ENCODE measurements at regions not wholly inside any gene's neighbourhood (a gene's known extent, or its start where the extent isn't known, plus 50 kb on each side); places are given as distances from the start of the nearest gene placed in this dataset.
"Not testable (repeated sequence)": the region's sequence is repeated elsewhere in the genome, so short reads cannot be mapped to it uniquely, and the experiment has no call there.

DNA sequence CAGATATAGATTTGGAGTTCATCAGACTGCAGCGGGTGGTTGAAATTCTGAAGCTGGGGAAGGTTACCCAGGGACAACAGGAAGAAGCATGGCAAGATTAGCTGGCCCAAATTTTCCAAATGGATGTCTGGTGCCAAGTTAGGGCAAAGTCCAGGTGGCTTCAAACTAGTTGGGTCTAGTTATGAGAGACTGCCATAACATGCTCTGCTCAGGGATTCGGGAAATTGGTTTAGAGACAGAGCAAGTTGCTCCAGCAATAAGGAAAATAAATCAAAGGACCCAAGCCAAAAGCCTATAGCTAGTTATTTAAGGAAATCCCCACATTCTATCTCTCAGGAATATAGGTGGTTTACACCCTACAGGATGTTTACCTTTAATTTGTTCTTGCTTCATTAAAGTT, 125.7 kb upstream of the BTG1 start:
- DNase-seq (ENCODE audit: low spot score), result no peak

GRCh38 chr12:92270521-92270920, 124.9 kb upstream of the BTG1 start:
- no peak for DNase-seq (ENCODE audit: low spot score)

DNA sequence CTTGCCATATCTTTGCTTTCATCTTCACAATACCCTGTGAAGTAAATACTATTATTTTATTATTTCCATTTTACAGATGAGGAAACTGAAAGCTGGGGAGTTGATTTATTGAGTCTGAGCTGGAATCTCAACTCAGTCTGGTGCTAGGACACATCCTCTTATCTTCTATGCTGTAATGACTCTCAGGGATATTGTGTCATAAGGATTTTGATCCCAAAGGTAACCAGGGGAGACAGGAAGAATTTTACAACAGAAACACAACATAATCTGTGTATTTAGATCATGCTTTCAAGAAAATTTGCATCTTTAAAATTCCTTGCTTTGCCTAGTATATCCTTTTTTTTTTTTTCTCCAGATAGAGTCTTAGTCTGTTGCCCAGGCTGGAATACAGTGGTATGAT, 123.3 kb upstream of the BTG1 start:
- DNase-seq (ENCODE audit: low spot score), result no peak

- no peak for DNase-seq (ENCODE audit: low spot score)
These were observed 116.0 kb upstream of the BTG1 start for GRCh38 chr12:92261692-92262091.

DNA sequence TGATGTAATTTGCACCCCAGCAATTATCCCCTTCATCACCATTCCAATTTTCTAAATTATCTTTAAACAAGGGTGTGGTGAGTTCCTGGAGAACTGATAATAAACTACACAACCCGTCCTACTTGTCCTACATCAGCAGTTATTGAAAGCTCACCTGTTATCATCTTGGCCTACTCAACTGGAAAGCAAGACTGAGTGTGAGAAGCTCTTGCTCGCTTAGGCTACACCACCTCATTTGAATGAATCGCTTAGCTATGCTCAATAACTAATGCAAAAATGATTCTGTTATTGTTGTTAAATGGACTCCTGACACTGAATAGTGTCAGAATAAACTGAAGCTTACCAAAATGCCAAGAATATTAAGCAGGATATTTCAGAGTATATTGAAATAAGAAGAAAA, 115.4 kb upstream of the BTG1 start:
- no peak for DNase-seq (ENCODE audit: low spot score)

DNA sequence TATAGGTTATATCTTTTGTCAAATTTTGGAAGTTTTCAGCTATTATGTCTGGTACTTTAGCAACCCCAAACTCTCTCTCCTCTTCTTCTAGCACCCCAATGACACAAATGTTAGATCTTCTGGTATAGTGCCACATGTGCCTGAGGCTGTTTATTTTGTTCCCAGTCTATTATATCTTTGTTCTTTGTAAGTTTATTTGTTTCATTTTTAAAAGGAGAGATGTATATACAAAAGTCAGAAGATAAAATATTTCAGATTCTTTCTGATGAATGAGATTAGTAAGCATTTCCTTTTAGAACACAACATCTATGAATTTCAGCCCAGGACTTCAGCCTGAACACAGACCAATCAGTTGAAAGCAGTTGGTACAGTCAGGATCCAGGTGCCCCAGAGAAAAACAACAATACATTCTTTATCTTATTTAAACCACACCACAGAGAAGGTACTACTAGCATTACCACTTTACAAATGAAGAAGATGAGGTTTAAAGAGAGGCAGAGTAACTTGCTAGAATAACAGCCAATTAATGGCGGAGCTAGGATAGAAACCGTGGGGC, 114.1 kb upstream of the BTG1 start:
- DNase-seq (ENCODE audit: low spot score), result no peak

DNA sequence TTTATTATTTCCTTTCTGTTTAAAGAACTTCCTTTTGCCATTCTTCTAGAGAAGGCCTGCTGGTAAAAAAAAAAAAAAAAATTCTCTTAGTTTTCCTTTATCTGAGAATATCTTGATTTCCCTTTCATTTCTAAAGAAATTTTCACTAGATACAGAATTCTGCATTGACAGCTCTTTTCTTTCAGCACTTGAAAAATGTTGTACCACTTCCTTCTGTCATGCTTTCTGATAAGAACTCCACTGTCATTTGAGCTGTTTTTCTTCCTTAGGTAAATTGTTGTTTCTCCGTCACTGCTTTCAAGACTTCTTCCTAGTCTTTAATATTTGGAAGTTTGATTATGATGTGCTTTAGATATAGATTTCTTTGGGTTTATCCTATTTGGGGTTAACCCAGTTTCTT, 113.6 kb upstream of the BTG1 start:
- no peak for DNase-seq (ENCODE audit: low spot score)

GRCh38 chr12:92257261-92257660, 111.6 kb upstream of the BTG1 start:
- DNase-seq (ENCODE audit: low spot score), result no peak

- no peak for DNase-seq (ENCODE audit: low spot score)
These were observed 110.1 kb upstream of the BTG1 start for GRCh38 chr12:92255741-92256140.

DNA sequence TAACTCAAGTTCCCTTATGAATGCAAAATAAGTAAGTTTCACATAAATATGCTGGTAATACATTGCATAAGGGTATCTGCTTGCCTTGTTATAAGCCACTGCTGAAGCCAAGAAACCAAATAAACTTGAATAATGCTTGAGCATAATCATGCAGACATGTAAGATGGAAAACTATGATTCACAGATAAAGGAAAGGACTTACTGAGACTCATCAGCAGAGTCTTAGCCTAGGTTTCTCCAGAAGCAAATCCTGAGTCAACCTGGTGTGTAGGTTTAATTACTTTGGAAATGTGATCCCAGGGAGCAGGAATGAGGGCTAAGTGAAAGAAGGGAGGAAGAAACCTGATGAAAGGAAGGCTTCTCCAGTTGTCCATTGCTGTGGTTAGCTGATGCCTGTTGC, 107.7 kb upstream of the BTG1 start:
- no peak for DNase-seq (ENCODE audit: low spot score)

- no peak for DNase-seq (ENCODE audit: low spot score)
These were observed 103.3 kb upstream of the BTG1 start for GRCh38 chr12:92248977-92249376.

- no peak for DNase-seq (ENCODE audit: low spot score)
These were observed 98.4 kb upstream of the BTG1 start for GRCh38 chr12:92244036-92244435.

- DNase-seq (ENCODE audit: low spot score), result no peak
These were observed 97.3 kb upstream of the BTG1 start for GRCh38 chr12:92242907-92243306.

GRCh38 chr12:92237762-92238523, 92.3 kb upstream of the BTG1 start:
- DNase-seq (ENCODE audit: low spot score), result no peak

DNA sequence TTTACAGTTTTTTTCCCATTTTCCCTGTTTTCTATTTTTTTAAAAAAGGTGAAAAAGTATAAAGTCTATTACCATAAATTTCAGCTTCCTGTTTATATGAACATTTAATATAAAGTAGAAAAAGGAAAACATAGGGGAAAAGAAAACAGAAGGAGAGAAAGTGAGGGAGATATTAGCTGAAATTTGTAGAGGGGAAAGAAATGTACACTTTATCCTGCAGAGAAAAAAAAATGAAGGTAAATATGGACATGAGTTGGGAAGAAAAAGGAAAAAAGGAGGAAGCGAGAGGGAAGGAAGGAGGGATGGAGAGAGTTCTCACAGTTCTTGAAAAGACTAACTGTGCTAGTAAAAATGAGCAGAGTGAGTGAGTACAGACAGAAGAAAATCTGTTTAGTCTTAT, 91.6 kb upstream of the BTG1 start:
- DNase-seq (ENCODE audit: low spot score), result no peak

- no peak for DNase-seq (ENCODE audit: low spot score)
These were observed 90.2 kb upstream of the BTG1 start for GRCh38 chr12:92235703-92236472.

DNA sequence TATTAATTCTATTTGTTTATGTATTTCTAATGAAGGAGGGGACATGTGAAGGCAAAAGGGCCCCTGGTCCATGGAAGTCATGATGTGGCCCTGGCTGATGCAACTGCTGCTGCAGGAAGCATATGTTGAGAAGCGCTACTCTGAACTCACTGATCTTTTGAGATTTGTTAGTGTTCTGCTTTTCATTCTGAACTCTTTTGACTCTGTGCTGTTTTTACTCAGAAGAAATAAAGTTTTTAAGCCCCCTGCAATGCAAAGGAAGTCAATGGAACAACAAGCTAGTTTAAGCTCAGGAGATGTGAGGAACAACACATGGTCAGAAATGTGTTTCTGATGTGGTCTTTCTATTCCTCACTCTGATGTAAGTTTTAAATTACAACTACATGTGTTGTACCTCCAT, 88.9 kb upstream of the BTG1 start:
- no peak for DNase-seq (ENCODE audit: low spot score)

DNA sequence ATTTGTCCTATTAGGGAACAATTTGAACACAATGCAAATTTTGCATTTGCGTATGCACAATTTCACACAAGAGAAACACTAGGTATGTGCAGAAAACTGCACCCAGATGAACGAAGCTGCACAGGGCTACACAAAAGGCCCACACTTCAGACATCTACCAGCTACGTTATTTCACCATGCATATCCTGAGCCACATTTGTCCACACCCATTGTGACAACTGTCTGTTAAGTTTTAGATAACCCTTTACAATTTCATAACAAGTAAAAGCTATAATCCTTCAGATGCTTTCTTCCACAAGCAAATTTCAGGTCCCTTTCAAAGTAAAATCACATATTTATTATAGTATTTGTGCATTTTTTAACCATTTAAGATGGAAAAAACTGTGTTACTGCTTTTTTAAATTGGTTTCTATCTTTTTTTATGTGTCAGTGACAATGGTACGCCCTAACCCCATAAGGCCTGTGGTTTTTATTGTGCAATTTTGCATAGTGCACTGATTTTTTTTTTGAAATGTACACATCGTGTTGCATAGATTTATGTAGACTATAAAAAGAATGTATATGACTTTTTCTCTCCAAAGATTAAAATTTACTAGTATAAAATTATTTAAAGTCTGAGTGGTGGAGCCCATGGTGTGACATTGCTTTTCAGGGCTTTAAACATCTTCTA, 87.8 kb upstream of the BTG1 start:
- no peak for DNase-seq (ENCODE audit: low spot score)

GRCh38 chr12:92232371-92232932, 86.8 kb upstream of the BTG1 start:
- DNase-seq (ENCODE audit: low spot score), result not testable (repeated sequence)

GRCh38 chr12:92231945-92232344, 86.3 kb upstream of the BTG1 start:
- DNase-seq (ENCODE audit: low spot score), result not testable (repeated sequence)

GRCh38 chr12:92231532-92231931, 85.9 kb upstream of the BTG1 start:
- not testable (repeated sequence) for DNase-seq (ENCODE audit: low spot score)

DNA sequence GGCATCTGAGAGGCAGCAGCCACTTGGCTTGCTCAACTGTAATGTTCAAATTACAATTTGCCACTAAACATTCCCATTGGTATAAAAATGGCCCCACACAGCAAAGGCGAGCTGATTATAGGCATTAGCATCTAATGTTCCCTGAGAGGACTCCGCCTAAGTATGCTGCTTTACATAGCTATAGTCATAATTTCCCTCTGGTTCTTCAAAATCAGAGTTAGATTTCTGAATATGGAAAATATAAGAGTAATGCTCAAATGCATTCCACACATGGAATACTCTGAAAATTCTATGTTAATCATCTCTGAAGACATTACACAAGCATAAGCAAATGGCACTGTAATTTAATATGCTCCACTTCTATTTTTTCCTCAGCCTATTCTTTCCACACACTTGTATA, 83.7 kb upstream of the BTG1 start:
- DNase-seq (ENCODE audit: low spot score), result no peak
